NCI-H2196 (cell line): ENCODE measurements at regions not wholly inside any gene's neighbourhood (a gene's known extent, or its start where the extent isn't known, plus 50 kb on each side); places are given as distances from the start of the nearest gene placed in this dataset.

Source experiments
- DNase-seq: peaks from one replicate; lab custom pipeline; 2025; ENCODE audit not compliant: unreplicated experiment; lab: John Stamatoyannopoulos, UW

DNA sequence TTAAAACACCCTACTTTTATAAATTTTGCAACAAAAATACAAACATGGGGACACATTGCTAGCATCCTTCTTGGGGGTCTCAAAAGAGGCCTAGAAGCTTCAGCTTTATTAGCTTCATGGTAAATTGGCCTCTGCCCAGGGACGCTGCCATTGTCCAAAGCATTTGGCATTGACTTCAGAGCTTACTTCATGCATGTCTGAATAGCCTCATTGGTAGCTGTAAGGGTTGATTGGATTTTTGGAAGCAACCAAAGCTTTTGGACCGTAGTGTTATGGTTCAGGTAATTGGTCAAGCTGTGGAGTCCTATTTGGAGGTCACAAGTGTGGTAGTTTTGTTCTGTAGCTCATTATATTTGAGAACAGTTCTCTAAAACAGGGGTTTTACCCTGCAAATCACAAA, 411.7 kb upstream of the SLC24A2 start:
- no peak for DNase-seq

DNA sequence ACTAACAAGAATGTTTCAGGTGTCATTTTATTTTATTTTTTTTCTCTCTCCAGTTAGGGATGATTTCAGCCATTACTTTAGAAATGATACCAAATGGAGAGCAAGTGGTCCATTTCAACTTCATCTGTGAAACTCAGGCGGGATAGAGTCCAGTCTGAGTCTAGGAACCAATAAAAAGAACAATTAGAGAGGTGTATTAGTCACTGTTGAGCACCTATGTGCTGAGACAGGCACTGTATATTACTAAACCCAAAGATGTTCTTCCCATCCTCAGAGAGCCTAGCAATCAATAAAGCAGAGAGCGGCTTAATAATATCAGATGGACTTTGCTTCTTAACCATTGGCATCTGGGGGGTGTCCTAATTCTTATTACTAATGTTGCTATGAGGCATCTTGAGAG, 410.3 kb upstream of the SLC24A2 start:
- no peak for DNase-seq

DNA sequence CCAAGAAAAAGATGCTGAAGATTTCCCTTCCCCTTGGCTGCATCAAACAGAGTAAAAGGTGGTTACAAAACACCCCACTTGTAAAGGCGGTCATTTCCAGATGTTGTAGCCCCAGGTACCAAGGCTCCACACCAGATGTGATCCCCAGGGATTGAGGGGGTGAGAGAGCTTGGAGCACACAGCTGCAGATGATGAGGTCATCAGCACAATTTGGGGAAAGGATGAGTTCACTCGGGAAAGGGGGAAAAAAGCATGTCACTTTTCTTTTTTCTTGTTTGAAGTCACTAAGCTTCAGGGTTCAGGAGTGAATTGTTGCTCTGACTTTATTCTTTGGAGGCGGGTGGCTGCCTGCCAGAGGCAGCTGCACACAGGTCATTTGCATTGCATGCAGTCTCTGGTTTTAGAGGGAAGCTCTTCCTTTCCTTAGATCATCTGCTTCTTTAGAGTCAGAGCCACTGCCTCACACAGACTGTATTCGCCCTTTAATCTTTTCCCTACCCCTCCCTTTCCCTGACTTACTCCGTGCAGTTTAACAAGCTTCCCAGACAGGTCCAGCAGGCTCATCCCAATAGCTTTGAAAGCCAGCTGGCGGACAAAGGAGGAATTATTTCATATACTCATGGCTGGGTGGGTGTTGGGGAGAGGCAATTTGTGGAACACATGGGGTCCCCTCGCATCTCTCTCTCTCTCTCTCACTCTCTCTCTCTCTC, 409.3 kb upstream of the SLC24A2 start:
- no peak for DNase-seq

DNA sequence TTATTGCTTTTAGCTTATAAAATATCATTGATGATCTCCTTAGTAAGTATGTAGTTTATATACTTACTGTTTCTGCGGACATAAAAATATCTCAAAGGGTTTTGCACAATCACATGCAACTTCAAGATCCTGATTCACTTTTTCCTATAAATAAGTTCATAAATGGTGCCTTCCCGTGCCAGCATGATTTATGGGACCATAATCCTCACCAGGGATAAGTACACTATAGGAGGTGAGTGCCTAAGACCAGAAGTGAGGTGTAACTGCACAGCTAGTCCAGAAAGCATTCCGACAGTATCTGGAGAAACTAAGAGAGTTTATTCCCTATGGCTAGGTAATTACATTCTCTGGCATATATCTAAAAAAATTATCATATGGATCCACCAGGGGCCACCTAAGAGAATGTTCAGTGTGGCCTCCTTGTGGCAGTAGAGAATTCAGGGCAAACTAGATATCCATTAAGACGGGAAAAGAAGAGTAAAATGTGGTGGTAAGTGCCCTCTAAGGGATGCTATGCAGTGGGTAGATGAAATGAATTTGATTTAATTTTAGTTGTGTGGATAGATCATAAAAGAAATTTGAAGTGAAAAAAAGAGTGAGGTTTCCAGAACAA, 402.5 kb upstream of the SLC24A2 start:
- DNase-seq = no peak

DNA sequence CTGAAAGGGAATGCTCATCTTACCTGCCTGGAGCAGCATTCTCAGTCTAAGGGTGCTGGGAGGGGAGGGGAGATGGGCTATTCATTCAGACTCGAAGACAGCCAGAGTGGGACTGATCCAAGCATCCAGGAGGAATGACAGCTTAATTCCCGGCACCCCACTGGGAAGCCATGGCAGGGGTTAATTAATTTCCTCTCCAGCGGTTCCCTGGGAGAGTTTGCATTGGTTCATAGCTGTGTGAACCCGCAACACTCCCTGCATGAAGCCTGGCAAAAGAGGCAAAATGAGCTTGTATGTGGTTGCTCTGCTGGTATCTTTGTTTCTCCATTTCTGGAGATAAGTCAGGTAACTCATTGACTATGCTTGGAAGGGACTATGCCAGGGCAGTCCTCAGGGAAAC, 401.0 kb upstream of the SLC24A2 start:
- no peak for DNase-seq

DNA sequence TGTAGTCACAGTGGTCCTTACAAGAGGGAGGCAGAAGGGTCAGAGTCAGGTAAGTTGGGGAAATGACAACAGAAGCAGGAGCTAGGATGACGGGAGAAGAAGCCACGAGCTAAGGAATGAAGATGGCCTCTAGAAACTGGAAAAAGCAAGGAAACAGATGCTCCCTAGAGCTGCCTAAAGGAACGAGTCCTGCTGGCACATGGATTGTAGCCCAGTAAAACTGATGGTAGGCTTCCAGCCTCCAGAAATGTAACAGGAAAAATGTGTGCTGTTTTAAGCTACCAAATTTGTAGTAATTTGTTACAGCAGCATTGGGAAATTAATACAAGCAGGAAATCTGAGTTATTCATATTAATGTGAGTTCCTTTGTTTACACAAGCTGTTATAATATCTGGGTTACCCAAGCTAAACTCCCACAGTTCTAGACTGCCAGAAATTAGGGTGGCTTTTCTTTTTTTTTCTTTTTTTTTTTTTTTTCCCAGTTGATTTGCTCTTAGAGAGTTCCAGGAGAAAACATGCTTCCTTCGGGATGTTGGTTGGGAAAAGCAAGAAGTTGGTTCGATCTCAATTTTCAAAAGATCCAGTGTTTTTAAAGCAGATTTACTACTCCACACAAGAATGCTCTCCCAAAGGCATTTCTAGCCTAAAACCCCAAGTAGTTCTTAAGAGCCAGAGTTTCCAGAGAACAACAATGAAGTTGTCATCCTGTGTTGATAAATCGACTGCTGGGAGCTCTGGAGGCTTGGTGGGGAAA, 400.0 kb upstream of the SLC24A2 start:
- no peak for DNase-seq

DNA sequence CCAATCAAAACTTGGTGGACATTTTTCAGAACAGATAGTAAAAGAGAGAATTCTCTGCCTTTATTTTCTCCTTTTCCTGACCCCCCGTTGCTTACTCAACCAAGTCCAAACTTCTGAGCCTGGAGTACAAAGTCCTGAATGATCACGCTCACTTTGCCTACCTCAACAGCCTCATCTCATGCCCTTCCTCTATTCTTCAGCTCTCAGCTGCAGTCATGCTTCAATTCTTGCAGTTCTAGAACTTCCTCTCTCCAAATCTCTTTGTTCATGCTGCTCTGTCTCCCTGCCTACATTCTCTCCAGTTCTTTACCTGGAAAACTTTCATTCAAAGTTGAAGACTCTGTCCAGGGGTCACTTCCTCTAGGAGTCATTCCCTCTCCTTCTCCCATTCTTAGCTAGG, 398.5 kb upstream of the SLC24A2 start:
- DNase-seq = no peak

DNA sequence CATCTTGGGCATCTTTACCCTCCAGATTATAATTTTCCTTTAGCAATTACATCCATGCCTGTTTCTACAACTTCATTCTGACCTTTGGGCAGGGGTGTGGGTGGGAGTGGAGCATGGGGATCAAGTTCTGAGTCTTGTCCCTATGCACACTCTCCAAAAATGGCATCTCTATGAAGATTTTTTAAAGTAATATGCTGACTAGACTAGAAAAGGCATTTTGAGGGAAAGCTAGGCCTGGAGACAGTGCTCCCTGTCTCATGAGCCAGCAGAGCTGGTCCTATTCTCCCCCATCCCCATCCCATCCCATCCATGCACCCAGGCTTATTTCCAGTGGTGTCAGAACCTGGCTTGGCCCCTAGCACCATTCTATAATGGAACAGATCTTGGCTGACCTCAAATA, 398.0 kb upstream of the SLC24A2 start:
- no peak for DNase-seq

DNA sequence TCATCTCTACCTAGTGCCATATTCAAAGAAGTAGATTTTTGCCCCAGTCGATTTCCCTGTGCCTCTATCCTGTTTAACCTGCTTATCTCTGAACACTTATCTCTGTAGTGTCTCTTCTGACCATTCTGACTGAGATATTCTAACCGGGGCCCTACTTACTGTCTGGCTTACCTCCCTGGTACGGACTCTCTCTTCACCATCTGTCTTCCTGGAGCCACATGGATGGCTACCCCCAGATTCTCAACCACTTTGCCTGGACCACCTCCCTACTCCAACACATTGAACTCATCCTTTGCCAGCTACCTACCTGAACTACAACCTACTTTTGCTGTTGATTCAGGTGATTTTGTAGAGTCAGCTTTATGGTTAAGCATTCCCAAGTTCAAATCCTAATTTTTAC, 397.4 kb upstream of the SLC24A2 start:
- no peak for DNase-seq

DNA sequence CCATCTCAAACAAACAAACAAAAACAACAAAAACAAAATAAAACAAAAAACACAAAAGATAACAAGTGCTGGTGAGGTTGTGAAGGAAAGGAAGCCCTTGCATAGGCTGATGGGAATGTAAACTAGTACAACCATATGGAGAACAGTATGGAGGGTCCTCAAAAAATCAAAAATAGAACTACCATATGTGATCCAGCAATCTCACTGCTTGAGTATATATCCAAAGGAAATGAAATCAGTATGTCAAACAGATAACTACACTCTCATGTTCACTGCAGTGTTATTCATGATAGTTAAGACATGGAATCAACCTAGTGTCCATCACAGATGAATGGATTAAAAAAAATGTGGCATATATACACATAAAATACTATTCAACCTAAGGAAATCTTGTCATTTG, 395.7 kb upstream of the SLC24A2 start:
- no peak for DNase-seq

DNA sequence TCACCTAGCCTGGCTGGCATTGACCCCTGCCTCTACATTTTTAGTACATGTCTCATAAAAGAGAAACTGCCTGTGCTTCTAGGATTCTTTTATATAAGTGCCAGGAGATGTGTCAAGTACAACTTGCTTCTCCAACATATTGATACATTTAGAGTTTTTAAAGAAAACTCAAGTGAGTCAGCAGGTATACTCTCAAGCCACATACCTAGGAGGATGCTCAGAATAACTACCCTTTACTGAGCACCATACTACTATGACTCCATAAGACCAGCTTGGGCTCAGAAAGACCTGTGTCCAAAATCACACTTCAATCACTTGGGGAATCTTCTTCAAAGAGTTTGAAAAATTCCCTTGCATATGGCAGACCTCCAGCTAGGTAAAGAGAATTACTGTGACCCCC, 389.8 kb upstream of the SLC24A2 start:
- no peak for DNase-seq

DNA sequence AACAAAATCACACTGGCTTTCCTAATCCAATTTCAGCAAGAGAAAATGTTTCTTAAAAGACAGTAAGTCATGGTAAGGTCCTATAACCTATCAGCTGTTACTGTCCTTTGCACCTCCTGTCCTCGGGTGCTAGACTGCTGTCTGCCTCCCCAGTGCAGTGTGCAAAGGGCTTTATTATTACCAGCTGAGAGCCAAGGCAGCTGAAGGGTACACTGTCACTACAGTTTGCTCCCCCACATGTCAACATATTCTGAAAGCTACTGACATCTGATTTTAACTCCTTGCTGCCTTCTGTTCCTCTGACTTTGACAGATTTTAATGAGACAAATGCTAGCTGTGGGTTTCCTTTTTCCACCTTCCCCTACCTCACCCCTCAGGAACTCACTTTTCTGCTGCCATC, 389.4 kb upstream of the SLC24A2 start:
- DNase-seq = no peak

DNA sequence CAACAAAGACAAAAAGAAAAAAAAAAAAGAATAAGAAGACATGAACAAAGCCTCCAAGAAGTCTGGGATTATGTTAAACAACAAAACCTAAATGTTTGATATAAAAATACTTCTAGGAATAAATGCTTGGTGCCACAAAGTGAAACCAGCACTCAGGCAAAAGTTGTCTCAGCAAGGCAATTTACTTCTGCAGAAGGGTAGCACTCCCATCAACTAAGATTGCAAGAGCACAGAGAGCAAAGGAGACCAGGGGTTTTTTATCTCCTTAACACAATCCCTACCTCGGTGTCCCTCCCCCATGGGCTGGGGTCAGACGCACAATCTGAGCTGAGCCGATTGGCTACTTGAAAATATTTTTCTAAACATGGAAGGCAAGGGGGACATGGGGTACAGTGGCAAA, 381.3 kb upstream of the SLC24A2 start:
- no peak for DNase-seq

DNA sequence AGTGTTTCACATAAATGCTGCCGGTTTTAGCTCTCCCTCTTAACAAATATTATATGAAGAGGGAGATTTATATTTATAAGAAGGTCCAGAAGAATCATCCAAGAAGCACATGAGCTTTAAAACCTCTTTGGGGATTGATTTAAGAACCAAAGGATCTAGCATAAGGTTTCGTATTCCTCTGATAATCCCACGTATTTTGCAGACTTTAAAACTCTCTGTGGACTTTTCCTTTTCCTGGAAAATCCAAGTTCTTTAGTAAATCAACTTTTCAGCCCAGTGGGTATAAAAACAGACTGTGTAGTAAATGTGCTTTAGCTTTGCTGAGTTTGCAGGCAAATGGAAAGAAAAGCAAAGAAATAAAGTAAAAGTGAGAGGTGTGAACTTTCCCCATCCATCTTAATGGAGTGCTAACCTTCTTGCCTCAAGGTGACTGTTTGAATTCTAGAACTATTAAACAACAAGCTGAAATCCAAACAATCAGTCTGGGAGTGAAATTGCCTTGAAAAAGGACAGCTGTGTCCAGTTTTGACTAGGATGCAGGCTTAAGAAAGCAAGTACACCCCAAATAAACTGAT, 363.4 kb upstream of the SLC24A2 start:
- no peak for DNase-seq

DNA sequence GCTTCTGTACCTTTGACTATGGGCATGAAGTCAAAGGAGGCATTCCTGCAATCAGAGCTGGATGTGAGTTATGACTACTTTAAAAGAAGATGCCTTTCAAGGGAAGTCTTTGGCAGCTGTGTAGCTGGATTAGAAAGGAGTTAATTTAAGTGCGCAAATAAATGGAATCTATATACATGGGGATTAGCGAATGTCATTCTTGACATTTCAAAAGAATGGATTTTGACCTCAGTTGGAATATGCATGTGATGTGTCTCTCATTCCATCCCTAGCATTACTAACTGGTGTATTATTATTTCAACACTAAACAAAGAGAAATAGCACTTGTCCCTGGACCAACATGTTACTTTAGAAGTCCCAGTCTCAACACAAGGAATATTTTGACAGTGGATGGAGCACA, 359.6 kb upstream of the SLC24A2 start:
- no peak for DNase-seq

DNA sequence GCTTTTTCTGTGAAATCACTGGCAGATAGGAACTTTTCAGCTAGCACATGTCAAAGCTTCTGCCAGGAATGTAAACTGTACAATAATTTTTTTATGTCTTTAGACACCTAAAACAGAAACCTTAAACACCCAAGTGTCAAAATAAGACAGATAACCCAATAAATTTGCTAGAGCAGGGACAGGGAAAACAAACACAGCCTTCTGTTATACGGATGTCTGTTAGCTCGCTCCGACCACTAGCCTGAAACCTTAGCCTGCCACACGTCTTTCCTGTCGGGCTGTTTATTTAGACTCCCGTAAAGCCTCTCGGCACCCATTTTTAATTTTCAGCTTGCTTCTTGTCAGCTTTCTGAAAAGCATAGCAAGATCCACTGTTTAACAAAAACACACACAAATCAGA, 355.4 kb upstream of the SLC24A2 start:
- DNase-seq = no peak

DNA sequence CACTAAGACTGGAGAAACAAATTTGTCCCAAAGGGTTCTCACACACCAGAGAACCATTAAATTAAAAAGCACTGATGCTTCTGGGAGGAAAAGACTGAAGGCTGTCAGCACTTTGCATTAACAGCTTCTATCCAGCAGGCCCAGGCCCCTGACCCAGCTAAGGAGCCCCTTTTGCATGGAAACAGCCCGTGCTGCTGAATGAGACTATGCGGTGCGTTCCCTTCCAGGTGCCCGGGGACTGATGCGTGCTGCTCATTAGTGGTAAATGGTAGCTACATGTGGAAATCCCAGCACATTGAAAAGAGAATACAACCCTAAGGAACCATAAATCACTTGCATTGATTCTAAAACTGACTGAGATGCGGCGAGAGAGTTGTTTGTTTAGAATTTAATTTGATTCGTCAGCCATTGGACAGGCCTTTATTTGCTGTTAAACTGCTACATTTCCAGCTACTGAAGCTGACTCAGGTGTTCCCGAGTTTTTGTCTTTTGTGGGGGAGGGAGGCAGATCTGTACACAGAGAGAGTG, 351.0 kb upstream of the SLC24A2 start:
- DNase-seq = no peak

DNA sequence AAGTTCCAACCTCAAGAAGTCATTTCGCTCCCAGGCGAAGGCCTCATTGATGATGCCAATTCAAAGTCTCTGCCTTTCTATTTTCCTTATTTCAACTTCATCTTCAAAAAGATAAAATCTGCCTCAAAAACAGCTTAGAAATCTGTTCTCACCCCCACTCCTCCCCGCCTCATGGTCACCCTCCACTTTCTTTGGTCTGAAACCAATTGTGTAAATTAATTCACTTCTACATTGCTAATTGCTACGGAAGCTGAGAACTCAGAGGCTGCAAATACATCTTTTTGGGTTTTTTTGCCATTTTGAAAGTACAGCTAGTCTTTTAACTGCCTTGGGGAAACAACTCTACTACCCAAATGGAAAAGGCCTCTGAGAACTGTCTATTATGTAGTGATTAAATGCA, 350.0 kb upstream of the SLC24A2 start:
- no peak for DNase-seq

DNA sequence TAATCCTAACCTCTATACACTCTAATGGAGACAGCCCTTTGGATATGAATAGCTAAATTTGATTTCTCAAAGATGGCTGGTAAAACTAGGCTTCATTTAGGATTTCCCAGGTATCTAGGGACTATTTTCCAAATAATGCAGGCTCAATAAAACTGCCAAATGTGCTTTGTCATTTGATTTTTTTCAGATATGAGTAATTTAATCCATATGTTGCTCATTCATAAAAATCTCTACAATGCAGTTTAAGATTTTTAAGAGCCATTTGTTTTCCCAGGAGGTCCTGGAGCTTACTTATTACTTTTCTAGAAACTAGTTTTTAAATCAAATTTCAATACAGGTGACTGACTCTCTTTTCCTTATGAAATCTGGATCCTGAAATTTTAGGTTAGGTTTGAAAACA, 349.3 kb upstream of the SLC24A2 start:
- no peak for DNase-seq

DNA sequence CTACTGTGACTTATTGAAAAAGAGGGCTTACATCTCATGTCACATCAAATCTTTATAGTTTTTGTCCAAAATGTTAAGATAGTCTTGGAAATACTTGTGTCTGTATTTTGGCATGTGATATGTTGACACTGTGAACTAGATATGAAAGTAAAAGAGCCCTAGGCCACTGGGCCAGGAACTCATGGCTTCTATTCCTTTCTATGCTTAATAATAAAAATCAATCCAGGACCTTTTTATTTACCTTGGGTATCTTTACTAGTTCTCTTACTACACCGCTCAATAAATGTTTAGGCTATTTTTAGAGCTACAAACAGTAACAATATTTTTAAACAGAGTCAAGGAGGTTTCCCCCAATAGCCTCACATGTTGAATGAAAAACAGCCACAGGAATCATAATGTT, 348.6 kb upstream of the SLC24A2 start:
- DNase-seq = no peak

DNA sequence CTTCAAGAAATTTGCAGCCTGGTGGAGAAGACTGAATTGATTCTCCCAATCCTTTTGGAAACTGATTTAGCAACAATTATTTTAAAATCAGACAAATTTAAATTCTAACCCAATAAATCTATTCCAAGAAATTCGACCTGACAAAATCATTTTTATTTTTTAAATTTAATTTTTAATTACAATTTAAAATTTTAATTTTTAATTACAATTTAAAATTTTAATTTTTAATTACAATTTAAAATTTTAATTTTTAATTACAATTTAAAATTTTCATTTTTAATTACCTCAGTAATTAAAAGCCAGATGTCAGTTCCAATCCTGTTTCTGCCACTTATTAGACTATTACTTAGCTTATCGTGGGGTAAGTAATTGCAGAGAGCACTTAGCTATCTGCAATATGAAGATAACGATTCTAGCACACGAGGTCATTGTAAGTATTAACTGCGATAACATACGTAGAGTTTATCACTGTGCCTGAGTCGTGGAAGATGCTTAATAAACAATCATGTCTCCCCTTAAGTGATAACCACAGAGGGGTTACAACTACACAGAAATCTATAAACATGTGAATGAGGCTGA, 346.4 kb upstream of the SLC24A2 start:
- DNase-seq = no peak

DNA sequence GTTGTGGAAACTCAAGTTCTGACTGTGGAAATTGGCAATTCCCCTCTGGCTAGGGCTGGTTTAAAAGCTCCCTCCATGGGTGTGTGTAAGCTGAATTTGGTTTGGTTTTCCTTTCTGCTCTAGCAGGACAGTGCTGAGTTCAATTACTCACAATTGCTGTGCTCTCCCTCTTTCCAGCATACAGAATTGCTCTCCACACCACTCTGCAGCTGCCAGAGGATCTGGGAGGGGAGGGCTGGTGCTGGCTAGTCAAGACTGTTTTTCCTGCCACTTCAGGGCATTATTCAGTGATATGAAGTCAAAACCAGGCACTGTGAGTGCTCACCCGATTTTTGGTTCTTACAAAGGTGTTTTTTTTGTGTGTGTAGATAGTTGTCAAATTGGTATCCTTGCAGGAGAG, 336.9 kb upstream of the SLC24A2 start:
- DNase-seq = no peak
